DMS53 treated with DMSO at 0.1 percent for 48 hours (cell line): ENCODE measurements at regions not wholly inside any gene's neighbourhood (a gene's known extent, or its start where the extent isn't known, plus 50 kb on each side); places are given as distances from the start of the nearest gene placed in this dataset.

Experiments
- DNase-seq: peaks from one replicate; lab custom pipeline; 2025; ENCODE audit not compliant: unreplicated experiment; lab: John Stamatoyannopoulos, UW

DNA sequence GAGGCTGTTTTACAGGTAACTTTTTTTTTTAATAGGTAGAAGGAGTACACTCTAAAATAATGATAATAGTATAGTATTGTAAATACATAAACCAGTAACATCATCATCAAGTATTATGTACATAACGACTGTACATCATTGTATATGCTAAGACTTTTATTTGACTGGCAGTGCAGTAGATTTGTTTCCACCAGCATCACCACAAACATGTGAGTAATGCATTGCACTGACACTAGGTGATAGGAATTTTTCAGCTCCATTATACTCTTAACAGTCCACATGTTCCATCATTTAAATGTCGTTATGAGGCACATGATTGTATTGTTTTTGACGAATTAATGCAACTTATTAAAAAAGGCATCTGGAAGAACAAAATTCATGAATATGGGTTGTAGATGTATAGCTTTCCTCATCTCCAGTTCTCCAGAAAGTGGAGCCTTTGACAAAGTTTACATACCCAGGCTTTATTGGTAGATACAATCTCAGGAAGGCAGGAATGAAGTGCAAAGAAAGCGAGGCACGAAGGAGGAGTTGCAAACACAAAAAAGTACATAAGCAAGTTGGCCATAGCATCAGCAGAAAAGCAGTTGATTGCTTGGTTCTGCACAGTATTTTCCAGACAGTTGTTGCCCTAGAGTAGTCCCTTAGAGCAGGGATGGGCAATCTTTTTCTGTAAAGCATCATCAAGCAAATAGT is 336.9 kb upstream of the NR3C2 start:
- no peak for DNase-seq

DNA sequence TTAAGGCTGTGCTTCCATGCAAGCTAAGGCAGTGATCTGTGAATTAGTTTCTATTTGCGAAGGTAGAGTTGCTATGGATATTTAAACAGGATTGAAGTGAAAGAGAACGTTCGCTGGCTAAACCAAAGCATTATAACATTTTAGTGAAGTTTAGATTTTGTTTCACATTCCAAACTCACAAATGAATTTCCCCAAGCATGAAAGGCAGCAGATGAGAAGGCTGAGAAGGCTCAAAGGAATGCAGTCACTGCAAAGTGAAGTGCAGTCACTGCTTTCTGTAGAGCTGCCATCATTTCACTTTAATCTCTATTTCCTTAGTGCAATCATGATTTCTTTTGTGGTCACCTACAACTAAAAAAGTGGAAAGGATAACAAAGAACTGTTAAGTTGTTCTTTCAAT is 334.7 kb upstream of the NR3C2 start:
- no peak for DNase-seq

DNA sequence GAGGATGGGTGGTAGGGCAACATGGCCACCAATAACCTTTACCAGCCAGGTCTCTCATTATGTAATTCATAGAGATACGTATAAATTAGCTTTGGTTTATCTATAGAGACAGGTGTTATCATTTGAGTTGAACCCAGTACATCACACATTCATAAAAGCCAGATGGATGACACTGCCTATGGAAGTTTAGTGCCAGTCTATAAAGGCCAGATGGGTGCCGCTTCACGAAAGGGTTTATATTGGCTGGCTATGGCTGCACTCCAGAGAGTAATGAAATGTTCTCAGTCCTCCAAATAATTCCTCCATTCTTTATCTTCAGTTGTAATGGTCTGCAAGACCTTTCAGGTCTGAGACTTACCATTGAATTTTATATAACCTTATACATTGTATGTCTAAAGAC is 331.9 kb upstream of the NR3C2 start:
- no peak for DNase-seq

DNA sequence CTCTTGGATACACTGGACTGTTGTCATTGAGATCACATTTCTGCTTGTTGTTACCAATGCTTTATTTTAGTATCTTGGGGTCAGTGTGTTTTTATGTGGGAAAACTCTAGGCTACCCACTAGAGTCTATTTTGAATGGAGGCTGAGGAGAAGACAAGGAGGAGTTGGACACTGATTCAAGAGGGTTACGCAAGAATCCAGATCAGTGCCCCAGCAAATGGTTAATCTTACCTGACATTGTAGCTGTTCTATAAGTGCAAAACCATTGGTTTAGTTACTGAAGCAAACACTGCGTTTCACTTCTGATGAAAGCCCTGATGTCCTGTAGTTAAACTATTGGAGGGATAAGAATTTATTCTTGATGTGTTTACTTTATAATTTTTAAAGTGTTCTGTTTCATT is 331.1 kb upstream of the NR3C2 start:
- DNase-seq = no peak

DNA sequence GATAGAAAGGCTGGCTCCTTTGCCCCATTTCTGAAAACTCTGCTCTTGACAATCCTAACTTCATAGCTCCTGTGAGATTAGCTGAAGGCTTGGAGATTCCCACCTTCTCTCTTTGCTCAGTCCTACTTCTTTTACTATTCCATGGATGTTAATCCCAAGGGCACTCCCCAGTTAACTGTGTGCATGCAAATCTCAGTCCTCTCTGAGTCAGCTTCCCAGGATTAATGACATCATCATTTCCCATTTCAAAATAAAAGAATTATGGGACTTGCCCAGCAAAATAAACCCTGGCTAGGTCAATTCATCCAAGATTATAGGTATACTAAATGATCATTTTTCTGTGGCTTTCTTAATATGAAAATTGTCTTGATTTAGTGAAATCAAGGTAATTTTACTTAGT is 328.6 kb upstream of the NR3C2 start:
- no peak for DNase-seq

DNA sequence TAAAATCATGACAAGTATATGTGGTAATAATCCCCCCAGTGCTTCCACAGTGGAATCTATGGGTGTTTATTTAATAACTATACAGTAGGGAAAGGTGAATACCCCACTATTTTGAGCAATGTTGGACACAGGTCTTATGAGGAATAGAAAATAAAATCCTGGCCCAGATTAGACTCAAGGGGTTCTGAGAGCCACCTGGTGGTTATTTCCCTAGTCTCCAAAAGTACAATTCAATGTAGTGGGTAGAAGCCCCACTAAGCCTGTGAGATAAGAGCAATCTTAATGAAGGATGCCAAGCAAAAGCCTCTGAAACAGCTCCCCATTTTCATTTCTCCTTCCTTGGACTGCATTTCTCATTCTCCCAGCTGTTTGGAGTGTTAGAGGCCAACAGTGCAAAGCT is 328.2 kb upstream of the NR3C2 start:
- DNase-seq = no peak

DNA sequence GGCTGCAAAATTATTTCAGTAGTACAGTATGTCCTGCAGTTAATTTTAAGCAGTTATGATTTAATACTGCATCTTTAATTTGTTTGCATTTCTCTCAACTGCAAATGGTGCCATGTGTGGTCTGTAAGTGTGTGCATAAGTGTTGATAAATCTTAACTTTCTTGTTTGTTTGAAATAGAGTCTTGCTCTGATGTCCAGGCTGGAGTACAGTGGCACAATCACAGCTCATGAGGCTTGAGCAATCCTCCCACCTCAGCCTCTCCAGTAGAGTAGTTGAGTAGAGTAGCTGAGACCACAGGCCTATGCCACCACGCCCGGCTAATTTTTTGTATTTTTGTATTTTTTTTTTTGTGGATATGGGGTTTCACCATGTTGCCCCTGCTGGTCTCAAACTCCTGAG is 322.5 kb upstream of the NR3C2 start:
- no peak for DNase-seq

DNA sequence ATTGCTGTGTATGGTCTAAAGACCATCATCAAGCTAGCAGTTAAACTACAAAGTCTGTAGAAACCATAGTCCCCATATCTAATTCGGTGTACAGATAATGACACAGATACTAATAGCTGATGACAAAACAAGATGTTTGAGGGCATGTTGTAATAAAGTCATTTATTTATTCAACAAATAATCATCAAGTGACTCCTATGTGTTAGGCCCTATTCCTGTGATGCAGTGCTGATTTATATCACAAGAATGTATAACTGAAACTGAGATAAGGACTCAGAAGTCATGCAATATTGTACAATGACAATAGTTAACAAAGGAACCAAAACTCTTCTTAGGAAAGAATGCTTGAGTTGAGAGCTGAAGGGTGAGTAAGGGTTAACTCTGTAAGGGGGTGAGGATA is 315.0 kb upstream of the NR3C2 start:
- no peak for DNase-seq

DNA sequence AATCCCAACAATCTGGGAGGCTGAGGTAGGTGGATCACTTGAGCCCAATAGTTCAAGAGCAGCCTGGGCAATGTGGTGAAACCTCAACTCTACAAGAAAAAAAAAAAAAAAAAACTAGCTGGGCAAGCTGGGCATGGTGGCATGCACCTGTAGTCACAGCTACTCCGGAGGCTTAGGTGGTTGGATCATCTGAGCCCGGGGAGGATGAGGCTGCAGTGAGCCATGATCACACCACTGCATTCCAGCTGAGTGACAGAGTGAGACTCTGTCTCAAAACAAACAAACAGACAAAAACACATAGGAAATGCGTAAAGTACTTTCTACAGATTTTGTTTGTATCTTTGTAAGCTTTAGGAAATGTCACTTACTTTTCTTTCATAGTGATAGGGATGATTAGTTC is 307.2 kb upstream of the NR3C2 start:
- no peak for DNase-seq

DNA sequence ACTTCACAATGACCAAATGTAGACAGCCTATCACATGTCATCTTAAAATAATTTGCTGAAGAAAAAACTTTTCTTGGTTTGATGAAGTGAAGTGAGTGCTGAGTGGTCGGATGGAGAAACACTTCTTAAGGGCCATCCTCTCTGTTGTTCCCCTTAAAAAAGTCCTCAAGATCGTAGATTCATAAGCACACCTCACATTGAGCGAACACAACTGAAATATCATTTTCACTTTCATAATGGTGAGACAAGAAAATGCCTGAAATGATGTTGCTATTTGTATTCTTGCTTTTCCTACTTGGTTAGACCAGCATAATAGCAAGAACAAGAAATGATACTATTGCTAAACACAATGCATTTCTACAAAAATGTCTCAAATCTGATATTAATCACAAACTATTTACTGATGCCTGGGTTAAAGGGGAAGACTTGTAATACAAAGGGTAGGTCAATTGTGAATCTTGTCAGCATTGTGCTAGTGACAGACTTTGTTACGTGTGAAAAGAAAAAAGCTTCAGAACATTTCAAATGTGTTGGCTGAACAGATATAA is 305.6 kb upstream of the NR3C2 start:
- DNase-seq = no peak

DNA sequence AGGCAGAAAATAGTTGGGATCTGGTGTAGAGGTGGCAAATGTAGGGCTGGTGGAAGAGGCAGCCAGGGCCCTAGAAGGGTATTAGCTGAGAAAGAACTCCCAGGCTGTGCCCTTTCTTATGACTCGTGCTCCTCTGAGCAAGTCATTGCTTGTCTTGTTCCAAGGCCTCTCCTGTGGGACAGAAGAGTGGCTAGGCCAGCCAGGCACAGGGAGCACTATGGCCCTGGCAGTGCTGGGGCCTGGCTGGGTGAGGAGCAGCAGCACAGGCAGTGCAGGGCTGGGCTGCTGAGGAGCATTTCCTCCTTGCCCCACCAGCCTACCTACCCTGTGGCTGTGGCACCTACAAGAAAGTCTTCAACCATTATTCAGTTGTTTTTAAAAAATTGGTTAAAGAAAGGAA is 298.5 kb upstream of the NR3C2 start:
- DNase-seq = no peak

DNA sequence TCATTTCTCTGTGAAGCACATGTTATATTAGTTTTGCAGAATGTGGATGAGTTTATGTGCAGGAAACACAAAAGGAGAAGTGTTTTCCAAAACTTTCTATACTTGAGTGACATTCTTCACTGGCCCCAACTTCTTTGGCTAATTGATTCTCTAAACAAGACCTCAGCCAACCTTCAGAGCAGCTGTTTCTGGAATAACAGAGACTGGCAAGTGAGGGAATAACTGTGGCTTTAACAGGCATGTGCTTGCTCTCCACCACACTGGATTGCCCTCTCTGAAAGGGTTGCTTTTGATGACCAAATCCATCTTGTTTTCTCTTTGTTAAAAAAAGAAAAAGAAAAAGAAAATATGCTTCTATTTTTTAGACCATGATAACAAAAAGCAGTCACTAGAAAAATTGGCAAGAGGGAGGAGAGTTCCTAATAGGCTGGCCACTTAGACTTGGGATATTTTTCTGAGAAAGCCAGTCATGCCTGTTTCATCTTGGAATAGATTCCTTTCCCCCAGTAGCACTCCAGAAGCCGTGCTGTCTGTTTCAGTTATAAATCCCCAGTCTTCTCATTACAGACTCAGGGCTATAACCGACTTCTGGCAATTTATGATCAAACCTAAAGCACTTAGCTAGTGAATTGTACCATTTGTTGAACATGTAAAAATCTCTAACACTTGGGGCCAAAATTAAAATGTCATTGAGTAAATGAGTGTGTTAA is 295.0 kb upstream of the NR3C2 start:
- DNase-seq = no peak

DNA sequence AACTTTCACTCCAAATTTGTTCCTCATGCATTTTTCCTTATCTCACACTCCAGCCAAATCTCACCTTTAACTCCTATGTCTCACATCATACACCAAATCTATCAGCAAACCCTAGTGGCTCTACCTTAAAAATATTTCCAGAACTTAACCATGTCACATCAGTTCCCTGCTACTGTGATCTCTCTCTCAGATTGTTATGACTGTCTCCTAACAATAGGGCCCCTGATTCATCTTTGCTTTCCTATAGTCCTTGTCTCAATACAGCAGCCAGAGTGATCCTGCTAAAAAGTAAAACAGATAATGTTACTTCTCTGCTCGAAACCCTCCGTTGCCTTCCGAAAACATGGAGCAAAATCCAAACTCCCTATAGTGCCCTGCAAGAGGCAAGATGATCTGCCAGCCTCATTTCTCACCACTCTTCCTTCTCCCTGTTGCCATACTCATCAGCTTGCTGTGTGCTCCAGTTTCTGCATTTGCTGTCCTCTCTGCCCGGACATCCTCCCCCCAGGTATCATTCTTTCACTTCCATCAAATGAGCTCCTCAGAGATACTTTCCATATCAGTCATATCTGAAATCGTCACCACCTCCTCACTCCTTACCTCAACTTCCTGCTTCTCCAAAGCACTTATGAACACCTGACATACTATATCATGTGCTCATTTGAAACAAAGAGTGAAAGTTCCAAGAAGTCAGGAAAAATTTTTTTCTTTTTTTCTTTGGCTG is 293.4 kb upstream of the NR3C2 start:
- no peak for DNase-seq

DNA sequence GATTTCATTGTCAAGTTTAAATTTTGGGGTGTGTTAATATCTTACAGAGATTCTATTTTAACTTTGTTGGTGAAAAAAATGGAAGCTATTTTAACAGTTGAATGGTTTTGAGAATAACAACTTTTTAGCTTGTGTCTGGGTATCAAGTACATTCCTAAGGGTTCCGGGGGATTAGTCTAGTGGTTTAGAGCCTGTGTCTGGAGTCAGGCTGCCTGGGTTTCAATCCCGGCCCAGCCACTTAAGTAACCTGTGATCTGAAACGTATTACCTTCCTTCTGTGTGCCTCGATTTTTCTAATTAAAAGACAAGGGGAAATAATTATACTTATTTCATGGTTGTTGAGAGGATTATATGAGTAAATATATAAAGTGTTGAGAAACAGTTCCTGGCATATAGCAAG is 288.6 kb upstream of the NR3C2 start:
- no peak for DNase-seq

DNA sequence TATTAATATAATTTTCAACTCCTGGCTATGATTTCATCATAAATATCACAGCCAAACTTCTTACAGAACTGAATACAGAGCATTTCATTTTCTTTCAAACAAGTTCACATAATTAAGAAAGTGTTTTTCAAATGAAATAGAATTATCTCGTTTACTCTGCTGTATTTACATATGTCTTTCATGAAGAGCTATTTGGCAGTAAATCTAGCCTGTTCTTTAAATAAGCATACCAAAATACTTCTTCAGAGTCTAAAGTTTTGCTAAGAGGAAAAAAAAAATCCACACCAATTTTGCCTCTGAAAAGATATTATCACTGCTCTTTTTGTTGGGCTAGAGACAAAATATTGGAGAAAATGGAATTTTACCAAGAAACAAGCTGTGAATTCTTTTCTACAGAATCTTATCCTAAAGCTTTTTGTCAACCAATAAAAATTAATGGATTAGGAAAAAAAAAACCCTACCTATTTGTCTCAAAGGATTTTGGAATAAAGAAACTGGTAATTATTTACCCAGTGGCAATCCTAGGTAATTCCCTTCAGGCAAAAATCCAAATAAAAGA is 287.9 kb upstream of the NR3C2 start:
- no peak for DNase-seq

DNA sequence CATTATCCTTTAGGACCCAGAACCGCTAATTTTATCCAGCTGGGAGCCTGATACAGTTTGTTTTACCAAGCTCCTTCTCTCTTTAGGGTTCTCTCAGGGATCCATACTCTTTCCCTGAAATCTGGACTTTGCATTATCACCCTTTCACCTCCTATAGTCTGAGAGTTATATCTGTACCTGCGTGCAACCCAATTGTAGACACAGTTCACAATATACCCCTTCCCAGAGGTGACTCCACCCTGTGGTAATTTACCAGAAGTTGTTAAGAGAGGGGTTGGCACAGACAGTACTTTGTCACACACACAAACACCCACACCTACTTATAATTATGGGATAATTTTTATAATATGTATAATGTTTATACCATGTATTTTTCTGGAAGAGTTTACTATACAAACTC is 275.8 kb upstream of the NR3C2 start:
- DNase-seq = no peak

DNA sequence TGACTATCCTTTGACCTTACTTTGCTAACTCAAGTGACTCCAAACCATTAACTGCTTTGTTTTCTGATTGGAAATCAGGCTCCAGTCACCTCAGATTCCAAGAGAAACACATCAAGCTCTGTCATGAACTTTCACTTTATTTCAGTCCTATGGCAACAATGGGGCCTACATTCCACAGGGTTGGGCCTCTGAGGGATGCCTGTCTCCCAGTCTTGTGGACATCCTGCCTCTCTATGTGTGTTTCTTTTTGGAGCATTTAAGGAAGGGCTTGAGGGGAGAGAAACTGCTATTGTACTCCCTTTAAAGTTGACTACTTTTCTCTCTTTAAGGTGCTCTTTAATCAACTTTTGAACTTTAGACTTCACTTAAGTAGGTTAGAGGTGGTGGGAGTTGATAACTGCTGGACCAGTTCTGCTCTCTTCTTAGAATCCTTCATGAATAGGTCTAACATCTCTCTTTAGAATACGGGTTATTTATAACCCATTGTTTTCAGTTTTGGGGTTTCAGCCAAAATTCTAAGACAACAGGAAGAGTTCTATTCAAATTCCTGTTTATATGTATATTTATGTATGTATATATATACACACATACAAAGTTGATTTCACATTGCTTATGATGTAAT is 274.3 kb upstream of the NR3C2 start:
- no peak for DNase-seq

DNA sequence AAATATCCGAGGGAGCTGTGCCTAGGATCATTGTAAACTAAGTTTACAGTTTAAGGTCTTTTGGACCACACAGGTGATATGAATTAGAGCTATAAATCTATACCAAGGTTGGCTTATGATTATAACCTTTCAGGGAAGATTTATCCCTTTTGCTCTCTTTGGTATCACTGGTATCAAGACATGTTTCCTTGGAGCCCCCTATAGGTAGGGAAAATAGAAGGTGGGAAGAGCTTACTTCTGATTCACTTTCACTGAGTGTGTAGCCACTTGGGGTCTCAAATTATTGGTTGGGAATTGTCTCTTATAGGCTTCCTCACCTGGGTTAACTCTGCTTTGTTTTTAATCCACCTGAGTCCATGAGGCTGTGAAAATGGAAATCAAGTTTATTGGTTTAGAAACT is 262.1 kb upstream of the NR3C2 start:
- no peak for DNase-seq

DNA sequence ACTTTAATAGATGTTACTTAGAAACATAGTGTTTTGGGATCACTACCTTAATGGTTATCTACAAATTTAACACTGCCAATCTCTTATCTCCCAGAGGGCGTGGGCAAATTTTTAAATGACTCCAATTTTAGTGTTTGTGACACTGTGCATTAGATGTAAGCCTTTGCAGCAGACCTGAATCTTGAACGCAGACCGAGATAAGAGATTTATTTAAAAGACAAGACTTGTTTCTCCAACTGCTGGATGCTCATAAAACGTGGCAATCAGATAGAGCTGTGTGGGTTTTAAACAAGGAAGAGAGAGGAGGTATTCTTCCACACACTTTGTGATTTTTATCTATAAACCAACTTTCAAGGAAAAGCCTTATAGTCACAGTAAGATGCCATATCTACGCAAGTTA is 252.5 kb upstream of the NR3C2 start:
- DNase-seq = no peak

DNA sequence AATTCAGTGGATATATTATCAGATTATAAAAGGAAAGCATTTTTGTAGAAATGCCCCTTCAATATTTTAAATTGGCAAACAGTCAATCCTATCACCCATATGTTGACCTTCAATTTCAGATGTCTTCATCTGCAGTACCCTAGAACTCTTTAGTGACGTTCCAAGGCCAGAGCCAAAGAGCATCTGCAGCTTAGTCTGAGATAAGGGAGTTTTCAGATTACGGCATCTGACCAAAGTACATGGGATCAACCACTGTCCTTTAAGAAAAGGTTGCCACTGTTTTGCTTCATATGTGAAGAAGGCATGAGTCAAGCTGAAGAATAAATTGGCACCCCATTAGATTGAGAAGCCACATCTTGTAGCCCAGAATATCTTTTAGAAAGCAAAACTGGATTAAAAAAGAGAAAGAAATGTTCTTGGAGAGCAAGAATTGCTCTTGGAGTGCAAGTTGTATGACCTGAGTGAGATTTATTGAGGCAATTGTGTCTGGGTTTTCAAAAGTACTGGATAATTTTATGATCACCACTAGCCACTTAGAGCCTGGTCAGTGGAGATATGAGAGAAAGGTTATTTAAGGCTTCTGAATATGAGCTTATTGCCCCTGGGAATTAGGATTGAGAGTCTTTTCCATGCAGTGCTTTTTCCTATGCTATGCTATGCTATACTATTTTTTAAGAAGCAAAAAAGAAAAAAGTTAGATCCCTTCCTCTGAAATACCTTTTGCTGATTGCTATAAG is 251.9 kb upstream of the NR3C2 start:
- no peak for DNase-seq

DNA sequence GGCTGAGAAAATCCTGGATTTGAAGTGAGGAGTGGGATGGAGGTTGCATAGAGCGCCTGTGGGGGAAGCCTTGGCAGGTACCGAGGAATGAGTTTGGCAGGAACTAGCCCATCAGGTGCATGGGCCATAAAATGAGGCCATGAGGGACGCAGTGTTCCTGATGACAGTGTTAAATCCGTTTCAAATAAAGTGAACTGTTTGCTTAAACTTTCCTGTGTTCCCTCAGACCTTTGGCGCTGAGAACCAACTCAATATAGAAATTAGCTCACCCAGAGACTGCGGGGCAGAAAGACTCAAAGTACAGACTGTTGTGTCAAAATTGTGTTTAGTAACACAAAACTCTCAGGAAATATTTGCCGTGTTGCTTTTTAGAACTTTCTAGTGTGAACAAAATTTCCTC is 250.0 kb upstream of the NR3C2 start:
- no peak for DNase-seq
